GM12878 (cell line): ENCODE measurements at regions not wholly inside any gene's neighbourhood (a gene's known extent, or its start where the extent isn't known, plus 50 kb on each side); places are given as distances from the start of the nearest gene placed in this dataset.

Experiments used
- KAT2A ChIP-seq: conservative IDR thresholded peaks from 2 replicates; pipeline ENCODE4 v1.6.1; 2011; ENCODE audit warnings: low read depth, low read length; ENCODE audit not compliant: control insufficient read depth
- POLR2A ChIP-seq: IDR thresholded peaks from 2 replicates; pipeline ENCODE4 v1.6.1; 2011; ENCODE audit warnings: low read depth, mild to moderate bottlenecking, low read length
- TF ChIP-seq, protein P1 (sequence below): IDR thresholded peaks from 2 replicates; pipeline ENCODE4 v1.6.1; 2012; ENCODE audit warnings: low read depth, low read length, improper control_type of control experiment

DNA sequence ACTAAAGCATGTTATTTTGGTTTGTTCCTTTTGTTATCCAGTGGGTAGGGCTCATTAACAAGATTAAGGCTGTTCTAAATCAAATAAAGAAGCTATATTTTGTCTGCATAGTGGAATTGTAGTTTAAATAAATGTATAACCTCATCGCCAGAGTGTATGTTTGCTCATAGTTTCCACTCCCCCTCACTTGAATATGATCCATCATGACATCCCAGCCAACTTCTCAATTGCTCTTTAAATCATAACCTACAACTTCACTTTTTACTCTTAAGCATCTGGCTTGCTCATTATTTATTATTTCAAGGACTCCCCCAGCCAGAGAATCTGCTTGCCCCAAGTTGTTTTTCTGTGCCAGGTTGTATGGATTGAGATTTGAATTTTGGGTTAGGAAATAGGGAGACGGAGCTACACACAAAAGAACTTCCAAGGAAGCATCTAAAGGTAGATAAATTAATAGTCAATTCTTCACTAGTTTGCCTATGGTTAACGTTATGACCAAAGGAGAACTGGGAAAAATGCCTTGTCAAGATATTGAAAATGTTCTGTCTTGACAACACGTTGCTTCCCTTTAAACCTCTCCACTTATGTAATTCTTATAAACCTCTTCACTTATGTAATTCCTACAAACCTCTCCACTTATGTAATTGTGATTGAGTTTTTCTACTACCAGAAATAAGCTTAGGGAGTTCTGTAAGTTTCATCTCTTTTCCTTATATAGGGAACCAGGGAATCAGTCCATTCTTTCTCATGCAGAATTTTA lies 55.4 kb upstream of the UPP2 start:
- TF ChIP-seq POLR2A (no peak), KAT2A (no peak)
- TF ChIP-seq, protein P1, sequence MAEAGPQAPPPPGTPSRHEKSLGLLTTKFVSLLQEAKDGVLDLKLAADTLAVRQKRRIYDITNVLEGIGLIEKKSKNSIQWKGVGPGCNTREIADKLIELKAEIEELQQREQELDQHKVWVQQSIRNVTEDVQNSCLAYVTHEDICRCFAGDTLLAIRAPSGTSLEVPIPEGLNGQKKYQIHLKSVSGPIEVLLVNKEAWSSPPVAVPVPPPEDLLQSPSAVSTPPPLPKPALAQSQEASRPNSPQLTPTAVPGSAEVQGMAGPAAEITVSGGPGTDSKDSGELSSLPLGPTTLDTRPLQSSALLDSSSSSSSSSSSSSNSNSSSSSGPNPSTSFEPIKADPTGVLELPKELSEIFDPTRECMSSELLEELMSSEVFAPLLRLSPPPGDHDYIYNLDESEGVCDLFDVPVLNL, result no peak
